NCI-H1048 (cell line): ENCODE measurements at regions not wholly inside any gene's neighbourhood (a gene's known extent, or its start where the extent isn't known, plus 50 kb on each side); places are given as distances from the start of the nearest gene placed in this dataset.
"Not testable (repeated sequence)": the region's sequence is repeated elsewhere in the genome, so short reads cannot be mapped to it uniquely, and the experiment has no call there.

Experiments
- DNase-seq: peaks from one replicate; lab custom pipeline; 2025; lab: John Stamatoyannopoulos, UW

GRCh38 chr11:11220786-11221185, 132.3 kb downstream of the CSNK2A3 start:
- DNase-seq: no peak

DNA sequence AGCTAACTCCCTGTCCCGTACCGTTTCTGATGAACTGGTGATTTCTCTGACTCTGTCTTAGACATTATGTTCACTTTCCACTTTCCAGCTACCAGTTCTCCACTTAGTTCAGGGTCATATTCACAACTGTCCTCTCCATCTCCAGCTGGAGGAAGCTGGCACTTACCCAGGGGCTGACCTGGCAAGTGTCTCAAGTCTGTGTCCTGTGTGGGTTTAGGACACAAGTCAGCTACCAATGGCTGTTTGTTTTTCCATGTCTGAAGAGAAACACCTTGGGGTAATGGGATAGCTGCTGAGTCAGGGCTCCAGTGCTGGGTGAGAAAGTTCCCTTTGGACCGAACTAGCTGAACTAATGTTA, 134.4 kb downstream of the CSNK2A3 start:
- DNase-seq: no peak

- no peak for DNase-seq
These were observed 135.0 kb downstream of the CSNK2A3 start for GRCh38 chr11:11217929-11218628.

GRCh38 chr11:11217289-11217928, 135.6 kb downstream of the CSNK2A3 start:
- no peak for DNase-seq

DNA sequence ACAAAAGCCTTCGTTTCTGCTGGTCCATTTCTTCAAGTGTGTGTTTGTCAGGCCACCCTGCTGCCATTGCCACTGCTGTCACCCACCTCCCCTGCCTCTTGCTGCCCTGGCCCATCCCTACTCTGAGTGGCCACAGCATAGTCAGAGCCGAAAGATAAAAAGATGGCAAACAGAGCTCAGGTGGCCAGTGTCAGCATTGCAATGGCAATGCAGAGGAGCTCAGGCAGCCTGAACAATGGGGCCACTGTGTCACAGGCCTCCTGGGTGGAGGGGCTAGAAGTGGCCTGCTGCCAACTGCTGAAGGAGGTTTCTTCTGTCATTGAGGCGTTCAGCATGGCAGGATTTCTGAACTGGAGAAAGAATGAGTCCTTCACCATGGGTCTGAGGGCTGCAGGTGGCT, 137.1 kb downstream of the CSNK2A3 start:
- DNase-seq: no peak

- DNase-seq: no peak
These were observed 137.8 kb downstream of the CSNK2A3 start for GRCh38 chr11:11215058-11215815.

- DNase-seq: no peak
These were observed 139.9 kb downstream of the CSNK2A3 start for GRCh38 chr11:11213117-11213516.

DNA sequence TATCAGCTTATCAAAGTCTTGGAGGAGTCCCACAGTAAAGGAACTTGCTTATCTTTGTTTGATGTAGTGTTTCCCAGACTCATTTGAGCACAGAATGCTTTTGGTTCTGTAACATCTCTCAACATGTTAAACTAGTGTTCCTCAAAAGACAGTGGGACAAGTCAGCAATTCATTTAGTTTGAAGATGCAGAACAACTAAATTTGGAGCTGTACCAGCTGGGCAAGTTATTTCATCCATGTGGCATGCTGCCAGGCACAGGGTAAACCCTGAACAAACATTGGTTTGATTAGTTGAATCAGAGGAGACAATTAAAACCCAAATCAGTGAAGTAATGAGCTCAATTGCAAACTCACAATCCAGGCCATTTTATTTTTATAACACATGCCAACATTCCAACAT, 141.2 kb downstream of the CSNK2A3 start:
- DNase-seq: no peak

DNA sequence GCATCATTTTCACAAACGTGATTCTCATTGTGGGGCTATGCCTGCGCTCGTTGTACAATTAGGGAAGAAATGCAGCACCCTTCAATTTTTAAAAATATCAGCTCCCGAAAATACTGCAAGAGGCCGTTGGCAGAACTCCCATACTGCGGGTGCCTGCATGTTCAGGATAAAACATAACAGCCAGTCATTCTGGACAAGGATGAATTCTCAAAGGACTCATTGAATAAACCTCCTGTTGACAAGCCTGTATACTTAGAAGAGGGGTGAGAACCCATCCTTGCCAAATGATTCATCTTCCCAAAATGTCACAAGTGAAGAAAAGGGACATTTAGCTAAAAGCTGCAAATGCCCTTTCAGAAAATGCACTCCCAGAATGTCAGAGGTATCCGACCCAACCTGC, 141.9 kb downstream of the CSNK2A3 start:
- no peak for DNase-seq

- DNase-seq: no peak
These were observed 142.6 kb downstream of the CSNK2A3 start for GRCh38 chr11:11210446-11210845.

- DNase-seq: no peak
These were observed 143.1 kb downstream of the CSNK2A3 start for GRCh38 chr11:11209967-11210366.

GRCh38 chr11:11208994-11209393, 144.1 kb downstream of the CSNK2A3 start:
- DNase-seq: no peak

- no peak for DNase-seq
These were observed 145.6 kb downstream of the CSNK2A3 start for GRCh38 chr11:11207428-11207827.

DNA sequence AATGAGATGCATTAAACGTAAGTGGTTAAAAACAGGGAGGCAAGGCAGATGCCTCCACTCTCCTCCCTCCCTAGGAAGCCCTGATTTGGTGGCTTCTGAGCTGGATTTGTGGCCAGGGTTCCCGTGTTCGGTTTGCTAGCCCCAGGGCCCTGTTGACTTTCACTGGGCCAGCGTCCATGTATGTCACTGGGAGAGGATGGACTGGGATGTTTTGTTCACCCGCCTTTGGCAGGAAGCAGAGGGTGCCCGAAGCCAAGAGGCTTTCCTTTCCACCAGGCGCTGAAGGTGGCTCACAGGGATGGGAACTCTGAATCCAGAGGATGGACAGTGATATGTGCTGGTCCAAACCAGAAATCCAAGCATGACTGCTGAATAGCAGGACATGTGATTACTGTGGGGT, 146.6 kb downstream of the CSNK2A3 start:
- no peak for DNase-seq

DNA sequence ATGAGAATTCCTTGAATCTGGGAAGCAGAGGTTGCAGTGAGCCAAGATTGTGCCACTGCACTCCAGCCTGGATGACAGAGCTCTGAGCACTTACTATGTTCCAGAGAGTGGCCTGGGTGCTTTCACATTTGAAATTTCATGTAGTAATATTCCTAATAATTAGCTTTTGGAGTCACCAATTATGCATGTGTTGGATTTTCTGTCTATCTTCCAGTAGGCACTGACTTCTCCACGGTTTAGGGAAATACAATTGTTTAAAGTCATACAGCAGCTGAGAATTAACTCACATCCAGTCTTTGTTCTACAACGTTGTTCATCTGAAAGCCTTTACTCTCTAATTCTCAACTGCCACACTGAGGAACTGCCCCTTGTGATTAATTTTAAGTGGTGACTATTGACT, 150.2 kb downstream of the CSNK2A3 start:
- DNase-seq: no peak

DNA sequence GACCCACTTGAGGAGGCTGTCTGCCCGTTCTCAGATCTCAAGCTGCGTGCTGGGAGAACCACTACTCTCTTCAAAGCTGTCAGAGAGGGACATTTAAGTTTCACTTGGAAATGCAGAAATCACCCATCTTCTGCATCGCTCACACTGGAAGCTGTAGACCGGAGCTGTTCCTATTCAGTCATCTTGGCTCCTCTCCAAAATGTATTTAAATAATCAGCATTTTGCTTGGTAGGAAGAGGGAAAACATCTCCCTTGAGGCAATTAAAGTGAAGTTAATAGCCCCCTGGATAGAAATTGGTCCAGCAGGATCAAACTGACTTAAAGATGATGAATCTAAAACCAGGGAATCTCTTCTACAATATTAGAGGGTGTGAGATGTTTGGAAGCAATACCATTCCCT, 151.7 kb downstream of the CSNK2A3 start:
- DNase-seq: not testable (repeated sequence)

GRCh38 chr11:11192541-11192940, 160.5 kb downstream of the CSNK2A3 start:
- DNase-seq: no peak

DNA sequence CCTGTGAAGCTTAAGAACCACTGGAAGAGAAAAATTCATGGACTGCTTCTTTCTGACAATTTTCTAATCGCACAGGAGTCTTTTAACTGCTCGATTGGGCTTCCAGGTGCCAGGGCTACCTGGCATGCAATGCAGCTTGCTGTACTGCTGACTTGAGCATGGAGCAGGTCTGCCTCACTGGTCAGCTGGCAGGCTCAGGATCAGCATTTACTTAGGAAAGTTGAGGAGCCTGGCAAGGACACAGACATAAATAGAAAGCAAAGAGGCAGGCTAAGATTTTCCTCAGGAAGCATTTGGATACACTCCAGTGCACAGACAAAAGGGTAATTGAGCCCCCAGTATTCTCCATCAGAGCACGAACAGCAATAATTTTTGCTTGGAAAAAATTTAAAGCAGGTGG, 163.5 kb downstream of the CSNK2A3 start:
- no peak for DNase-seq

DNA sequence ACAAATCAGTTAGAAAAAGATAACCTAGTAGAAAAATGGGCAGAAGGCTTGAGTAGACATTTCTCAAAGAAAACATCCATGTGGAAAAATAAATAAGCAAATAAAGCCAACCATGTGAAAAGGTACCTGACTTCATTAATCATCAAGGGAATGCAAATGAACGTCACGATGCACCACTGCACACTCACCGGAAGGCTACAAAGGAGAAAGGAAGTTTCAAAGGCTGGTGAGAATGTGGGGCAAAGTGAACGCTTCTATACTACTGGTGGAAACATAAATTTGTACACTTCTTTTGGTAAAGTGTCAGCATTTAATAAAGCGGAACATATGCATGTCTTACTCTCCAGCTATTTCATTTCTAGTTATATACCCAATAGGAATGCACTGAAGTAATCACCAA, 166.8 kb downstream of the CSNK2A3 start:
- no peak for DNase-seq

- DNase-seq: no peak
These were observed 170.8 kb downstream of the CSNK2A3 start for GRCh38 chr11:11182261-11182660.

DNA sequence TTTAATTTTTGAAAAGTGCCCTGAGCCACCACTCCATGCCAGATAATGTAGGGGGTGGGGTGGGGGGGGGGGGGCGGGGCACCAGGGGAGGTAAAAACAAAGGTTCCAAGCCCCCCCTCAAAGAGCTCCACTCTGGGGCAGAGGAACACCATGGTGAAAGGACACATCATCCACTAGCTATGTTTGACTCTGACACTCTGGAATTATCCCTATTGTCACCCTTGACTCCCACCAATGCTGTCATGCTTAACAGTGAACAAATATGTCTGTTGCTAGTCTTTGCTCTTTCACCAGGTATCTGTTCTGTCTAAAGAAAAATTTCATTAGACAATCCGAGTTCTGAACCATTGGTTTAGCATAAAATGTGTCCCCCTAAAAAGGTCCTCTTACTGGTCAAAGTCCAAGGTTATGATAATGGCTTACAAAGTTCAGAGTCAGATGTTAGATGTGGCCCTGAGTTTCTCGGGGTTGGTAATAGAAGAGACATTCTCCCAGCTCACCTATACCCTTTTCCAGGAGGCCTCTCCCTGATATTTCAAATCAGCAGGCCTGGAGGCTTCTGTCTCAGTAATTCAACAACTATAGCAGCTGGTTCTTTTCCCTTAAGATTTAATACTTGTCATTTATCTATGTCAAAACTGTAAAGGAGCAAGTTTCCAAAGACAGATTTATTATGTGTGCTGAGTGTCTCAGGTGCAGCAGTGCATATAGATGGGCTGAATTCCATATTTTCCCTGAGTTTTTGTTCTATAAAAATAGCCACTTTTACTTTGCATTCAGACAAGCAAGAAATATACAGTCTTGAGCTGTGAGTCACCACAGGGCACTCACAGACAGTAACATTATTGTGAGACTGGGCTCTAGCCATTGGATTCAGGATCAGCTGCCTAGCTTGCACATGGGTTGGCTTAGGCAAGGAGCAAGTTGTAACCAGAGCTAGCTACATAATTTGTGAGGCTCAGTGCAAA, 174.1 kb downstream of the CSNK2A3 start:
- DNase-seq: no peak

DNA sequence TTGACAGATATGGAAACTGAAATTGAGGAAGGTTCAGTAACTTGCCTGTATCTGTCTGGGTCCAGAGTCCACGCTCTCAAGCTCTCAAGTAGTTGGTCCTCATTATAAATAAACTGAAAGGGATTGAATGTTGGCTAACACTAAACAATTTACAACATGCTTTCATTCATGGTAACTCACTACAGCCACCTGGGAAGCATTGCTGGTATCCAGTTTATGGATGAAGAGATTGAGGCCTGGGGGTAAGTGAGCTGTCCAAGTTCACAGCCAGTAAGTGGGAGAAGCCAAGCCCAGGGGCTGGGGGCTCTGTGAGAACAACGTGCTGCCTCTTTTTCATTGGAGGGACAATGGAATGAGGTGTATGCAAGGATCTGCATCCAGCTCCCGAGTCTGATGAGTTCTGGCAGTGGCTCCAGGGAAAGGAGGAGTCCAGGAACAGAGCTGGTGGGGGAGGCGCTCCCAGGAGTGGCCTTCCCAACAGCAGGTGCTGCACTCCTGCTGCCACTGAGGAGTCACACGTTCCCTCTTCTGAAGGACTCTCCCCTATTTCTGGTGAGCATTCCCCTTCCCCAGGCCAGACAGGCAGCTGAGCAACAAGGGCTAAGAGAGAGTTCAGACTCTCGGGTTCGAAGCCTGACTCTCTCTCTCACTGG, 175.8 kb downstream of the CSNK2A3 start:
- DNase-seq: no peak
